ENCODE measurements at regions not wholly inside any gene's neighbourhood (a gene's known extent, or its start where the extent isn't known, plus 50 kb on each side); places are given as distances from the start of the nearest gene placed in this dataset.

DNA sequence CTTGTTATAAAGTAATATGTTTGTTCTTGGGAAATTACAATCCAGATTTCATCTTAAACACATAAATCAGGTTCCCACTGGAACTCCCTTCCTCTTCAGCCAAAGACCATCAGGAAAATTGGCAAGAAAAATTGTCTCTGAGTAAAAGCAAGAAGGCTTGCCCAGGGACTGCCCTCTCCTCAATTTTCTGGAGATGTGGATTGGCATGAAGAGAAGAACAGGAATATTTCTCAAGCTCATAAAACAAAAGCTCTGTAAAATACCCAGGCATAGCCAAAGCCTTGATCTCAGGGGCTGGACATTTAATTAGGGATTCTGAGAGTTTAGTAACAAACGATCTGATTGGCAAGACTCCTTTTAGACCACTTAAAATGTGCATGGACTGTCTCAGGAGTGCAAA, 223.4 kb downstream of the ZNF608 start:
- TF ChIP-seq, protein P1, sequence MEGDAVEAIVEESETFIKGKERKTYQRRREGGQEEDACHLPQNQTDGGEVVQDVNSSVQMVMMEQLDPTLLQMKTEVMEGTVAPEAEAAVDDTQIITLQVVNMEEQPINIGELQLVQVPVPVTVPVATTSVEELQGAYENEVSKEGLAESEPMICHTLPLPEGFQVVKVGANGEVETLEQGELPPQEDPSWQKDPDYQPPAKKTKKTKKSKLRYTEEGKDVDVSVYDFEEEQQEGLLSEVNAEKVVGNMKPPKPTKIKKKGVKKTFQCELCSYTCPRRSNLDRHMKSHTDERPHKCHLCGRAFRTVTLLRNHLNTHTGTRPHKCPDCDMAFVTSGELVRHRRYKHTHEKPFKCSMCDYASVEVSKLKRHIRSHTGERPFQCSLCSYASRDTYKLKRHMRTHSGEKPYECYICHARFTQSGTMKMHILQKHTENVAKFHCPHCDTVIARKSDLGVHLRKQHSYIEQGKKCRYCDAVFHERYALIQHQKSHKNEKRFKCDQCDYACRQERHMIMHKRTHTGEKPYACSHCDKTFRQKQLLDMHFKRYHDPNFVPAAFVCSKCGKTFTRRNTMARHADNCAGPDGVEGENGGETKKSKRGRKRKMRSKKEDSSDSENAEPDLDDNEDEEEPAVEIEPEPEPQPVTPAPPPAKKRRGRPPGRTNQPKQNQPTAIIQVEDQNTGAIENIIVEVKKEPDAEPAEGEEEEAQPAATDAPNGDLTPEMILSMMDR (IDR thresholded peaks at IDR 0.05; ENCODE audit: low read depth, low read length, missing input control), result no peak
- TF ChIP-seq RXRA (IDR thresholded peaks at IDR 0.05) (no peak), TAF1 (conservative IDR thresholded peaks at IDR 0.05) (no peak)
- TF ChIP-seq, protein P2, sequence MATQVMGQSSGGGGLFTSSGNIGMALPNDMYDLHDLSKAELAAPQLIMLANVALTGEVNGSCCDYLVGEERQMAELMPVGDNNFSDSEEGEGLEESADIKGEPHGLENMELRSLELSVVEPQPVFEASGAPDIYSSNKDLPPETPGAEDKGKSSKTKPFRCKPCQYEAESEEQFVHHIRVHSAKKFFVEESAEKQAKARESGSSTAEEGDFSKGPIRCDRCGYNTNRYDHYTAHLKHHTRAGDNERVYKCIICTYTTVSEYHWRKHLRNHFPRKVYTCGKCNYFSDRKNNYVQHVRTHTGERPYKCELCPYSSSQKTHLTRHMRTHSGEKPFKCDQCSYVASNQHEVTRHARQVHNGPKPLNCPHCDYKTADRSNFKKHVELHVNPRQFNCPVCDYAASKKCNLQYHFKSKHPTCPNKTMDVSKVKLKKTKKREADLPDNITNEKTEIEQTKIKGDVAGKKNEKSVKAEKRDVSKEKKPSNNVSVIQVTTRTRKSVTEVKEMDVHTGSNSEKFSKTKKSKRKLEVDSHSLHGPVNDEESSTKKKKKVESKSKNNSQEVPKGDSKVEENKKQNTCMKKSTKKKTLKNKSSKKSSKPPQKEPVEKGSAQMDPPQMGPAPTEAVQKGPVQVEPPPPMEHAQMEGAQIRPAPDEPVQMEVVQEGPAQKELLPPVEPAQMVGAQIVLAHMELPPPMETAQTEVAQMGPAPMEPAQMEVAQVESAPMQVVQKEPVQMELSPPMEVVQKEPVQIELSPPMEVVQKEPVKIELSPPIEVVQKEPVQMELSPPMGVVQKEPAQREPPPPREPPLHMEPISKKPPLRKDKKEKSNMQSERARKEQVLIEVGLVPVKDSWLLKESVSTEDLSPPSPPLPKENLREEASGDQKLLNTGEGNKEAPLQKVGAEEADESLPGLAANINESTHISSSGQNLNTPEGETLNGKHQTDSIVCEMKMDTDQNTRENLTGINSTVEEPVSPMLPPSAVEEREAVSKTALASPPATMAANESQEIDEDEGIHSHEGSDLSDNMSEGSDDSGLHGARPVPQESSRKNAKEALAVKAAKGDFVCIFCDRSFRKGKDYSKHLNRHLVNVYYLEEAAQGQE (IDR thresholded peaks at IDR 0.05), result no peak
